HepG2 (cell line): ENCODE measurements at regions not wholly inside any gene's neighbourhood (a gene's known extent, or its start where the extent isn't known, plus 50 kb on each side); places are given as distances from the start of the nearest gene placed in this dataset.
A peak's percentile ranks its signal among the peaks of the same experiment; 100 is the strongest.

ENCODE experiments used
- ATAC-seq: fragments of 200-7000 bp; cut with Tn5 transposase; 3 replicates; pipeline ENCODE4 v1.9.1; 2020; ENCODE audit warnings: mild to moderate bottlenecking, moderate library complexity
- BruUV-seq: library from RNA; stranded (reverse); fragments of 400-500 nt; replicated peaks from 2 replicates; lab custom pipeline; 2021; lab: Mats Ljungman, UMichigan
- CTCF ChIA-PET: fragments of 300-600 bp; formaldehyde crosslinking; extraction: SDS; loops from one replicate; lab custom pipeline; 2021; ENCODE audit warnings: low total read pairs, inconsistent platforms, low intra/inter-chr PET ratio; lab: Yijun Ruan, JAX
- POLR2A ChIA-PET: fragments of 350-600 bp; sonication (Branson Sonifier 250); formaldehyde crosslinking; loops from one replicate; lab custom pipeline; 2020; ENCODE audit warnings: antibody characterized with exemption, inconsistent platforms; lab: Yijun Ruan, JAX
- DNase-seq: peaks from one replicate; pipeline ENCODE4 v3.0.0-alpha.2; 2015; ENCODE audit warnings: low spot score
- FAIRE-seq: peaks from 3 replicates; lab custom pipeline; 2011; peaks lifted over from hg19 to GRCh38; lab: Jason Lieb, UNC
- H2AFZ ChIP-seq: one replicate; pipeline ENCODE4 v1.6.1; 2011; ENCODE audit warnings: low read length, inconsistent platforms
- H3K27ac ChIP-seq: fragments of 300-600 bp; 3 replicates; pipeline ENCODE4 v1.8.0; 2011; ENCODE audit warnings: mixed run types, mild to moderate bottlenecking, mixed read lengths, low read length, inconsistent platforms; ENCODE audit not compliant: insufficient read depth; ENCODE audit errors: extremely low read length
- H3K27me3 ChIP-seq, 2 experiments: fragments of 200-600 bp in 1 of 2; 2 replicates in 1 of 2; 3 replicates in 1 of 2; pipeline versions ENCODE4 v1.6.0 to v1.8.0; 2011; ENCODE audit warnings: low read length in 2 of 2, mild to moderate bottlenecking in 2 of 2, moderate library complexity in 2 of 2, inconsistent platforms in 1 of 2; ENCODE audit not compliant: insufficient read depth in 2 of 2, control insufficient read depth in 1 of 2
- H3K36me3 ChIP-seq, 2 experiments: fragments of 200-600 bp in 1 of 2; replicated peaks in 1 of 2; 2 replicates in 1 of 2; 3 replicates in 1 of 2; pipeline versions ENCODE4 v1.5.1 to v1.8.0; 2011; ENCODE audit warnings: low read length in 2 of 2, inconsistent platforms in 1 of 2; ENCODE audit not compliant: insufficient read depth in 2 of 2, control insufficient read depth in 1 of 2
- H3K4me1 ChIP-seq: 2 replicates; pipeline ENCODE4 v1.5.1; 2012; ENCODE audit warnings: low read length, inconsistent platforms; ENCODE audit not compliant: insufficient read depth
- H3K4me2 ChIP-seq: 2 replicates; pipeline ENCODE4 v1.6.0; 2011; ENCODE audit warnings: low read depth, low read length, inconsistent platforms
- H3K4me3 ChIP-seq, 3 experiments: fragments of 200-600 bp in 1 of 3; sonication (generic), shearing (Covaris generic) in 1 of 3; replicated peaks in 1 of 3; 2 replicates each; pipeline ENCODE4 v1.5.1; 2011 to 2016; ENCODE audit warnings: low read length in 3 of 3, inconsistent platforms in 2 of 3, low read depth in 2 of 3, mild to moderate bottlenecking in 2 of 3, control low read depth in 1 of 3, mixed read lengths in 1 of 3; ENCODE audit not compliant: insufficient read depth in 1 of 3
- H3K79me2 ChIP-seq: one replicate; pipeline ENCODE4 v1.6.1; 2011; ENCODE audit warnings: low read length, inconsistent platforms; ENCODE audit not compliant: insufficient read depth
- H3K9ac ChIP-seq: 2 replicates; pipeline ENCODE4 v1.6.0; 2011; ENCODE audit warnings: mild to moderate bottlenecking, low read depth, low read length, inconsistent platforms; ENCODE audit not compliant: insufficient read depth
- H3K9me3 ChIP-seq: 2 replicates; pipeline ENCODE4 v1.5.1; 2012; ENCODE audit warnings: mild to moderate bottlenecking, low read length
- H4K20me1 ChIP-seq: 2 replicates; pipeline ENCODE4 v1.6.0; 2011; ENCODE audit warnings: inconsistent platforms, mild to moderate bottlenecking, low read length, moderate library complexity; ENCODE audit not compliant: insufficient read depth
- ATF7 ChIP-seq, 2 experiments: fragments of 450-650 bp in 1 of 2; sonication (generic) in 1 of 2; formaldehyde crosslinking in 1 of 2; IDR thresholded peaks; 2 replicates each; pipeline versions ENCODE4 v1.4.0 to v1.6.1; 2016 to 2020; ENCODE audit warnings: antibody characterized with exemption in 1 of 2, mild to moderate bottlenecking in 1 of 2, missing genetic modification reagents in 1 of 2
- CREB1 ChIP-seq, 2 experiments: fragments of 450-650 bp in 1 of 2; IDR thresholded peaks; 2 replicates each; pipeline ENCODE4 v1.6.1; 2016 to 2017; ENCODE audit warnings: control low read depth in 1 of 2, mild to moderate bottlenecking in 1 of 2, missing compliant biosample characterization in 1 of 2, missing genetic modification characterization in 1 of 2
- ERF ChIP-seq: IDR thresholded peaks from 2 replicates; pipeline ENCODE4 v1.6.1; 2018; ENCODE audit warnings: missing biosample characterization, missing genetic modification reagents
- HNRNPH1 ChIP-seq: fragments of 200-400 bp; formaldehyde crosslinking; optimal IDR thresholded peaks from 2 replicates; pipeline ENCODE3; 2017; ENCODE audit warnings: mild to moderate bottlenecking, low read depth, low read length
- MAFF ChIP-seq: IDR thresholded peaks from 2 replicates; pipeline ENCODE4 v1.6.1; 2011; ENCODE audit warnings: low read depth, low read length, improper control_type of control experiment
- MAFK ChIP-seq, 2 experiments: IDR thresholded peaks in 1 of 2; conservative IDR thresholded peaks in 1 of 2; 2 replicates each; pipeline ENCODE4 v1.6.1; 2011; ENCODE audit warnings: improper control_type of control experiment in 2 of 2, low read length in 2 of 2
- STAT5B ChIP-seq: sonication (generic); formaldehyde crosslinking; IDR thresholded peaks from 2 replicates; pipeline ENCODE4 v1.4.0; 2020; ENCODE audit warnings: missing genetic modification reagents
- WGBS: methylation state at CpG from one replicate; pipeline ENCODE4 v1.1.6; 2017; ENCODE audit warnings: low lambda C conversion rate; 5-methylcytosine and 5-hydroxymethylcytosine counted together
- in situ Hi-C: cut with HindIII; loops from 2 replicates; pipeline ENCODE4 v1.10.0; 2017; ENCODE audit warnings: low pct_unique_long_range_greater_than_20kb; ENCODE audit not compliant: extremely low pct_ligation_motif_present
- intact Hi-C: fragments of 100-400 bp; cut with micrococcal nuclease; formaldehyde crosslinking; loops from one replicate; pipeline ENCODE4 v1.10.0; 2022; ENCODE audit not compliant: unreplicated experiment
- TF ChIP-seq, protein P1 (sequence below): sonication (generic); formaldehyde crosslinking; IDR thresholded peaks from 2 replicates; pipeline ENCODE4 v1.4.0; 2020; ENCODE audit warnings: low read depth, mild to moderate bottlenecking, missing genetic modification reagents

DNA sequence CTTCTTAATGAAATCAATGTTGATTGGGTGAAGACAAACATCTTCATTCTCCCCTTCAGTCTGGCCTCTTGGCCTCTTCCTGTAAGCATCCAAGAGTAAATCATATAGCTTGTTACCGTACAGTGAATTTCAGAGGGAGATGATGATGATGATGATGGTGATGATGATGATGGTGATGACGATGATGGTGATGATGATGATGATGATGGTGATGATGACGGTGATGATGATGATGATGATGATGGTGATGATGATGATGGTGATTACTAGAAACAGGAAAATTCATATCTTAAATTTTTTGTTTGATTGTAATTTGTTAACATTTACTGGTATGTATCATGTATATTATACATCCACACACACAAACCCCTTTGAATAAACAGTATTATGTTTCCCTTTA lies 256.1 kb upstream of the PLSCR5 start:
- CTCF ChIA-PET = no interaction called here
- H3K79me2 ChIP-seq = no peaks in the 10 kb centered on the region
- no peak overlapping the region for H3K9ac ChIP-seq
- H3K27ac ChIP-seq = no peak overlapping the region
- H3K4me3 ChIP-seq = no peak overlapping the region
- no peak overlapping the region for H3K4me2 ChIP-seq
- 4% methylated on average over 3 of the region's 3 CpGs for WGBS
- FAIRE-seq = no peak
- no peak for ATAC-seq
- intact Hi-C loops = no loop called here
- H3K27me3 ChIP-seq = no peaks in the 10 kb centered on the region
- no peaks in the 10 kb centered on the region for H3K36me3 ChIP-seq
- H2AFZ ChIP-seq = no peak overlapping the region
- H3K9me3 ChIP-seq = no peaks in the 10 kb centered on the region
- TF ChIP-seq ERF (CRISPR knock-in tag) = no peak
- TF ChIP-seq ATF7 (IDR thresholded peaks at IDR 0.05) = 0 out of 2 replicates have a peak, but pooled peaks have one; percentile 9
- TF ChIP-seq ATF7 (CRISPR knock-in tag; IDR thresholded peaks at IDR 0.05) = no peak
- TF ChIP-seq CREB1 (IDR thresholded peaks at IDR 0.05) = peak; percentile 98
- no peak for TF ChIP-seq CREB1 (CRISPR knock-in tag; IDR thresholded peaks at IDR 0.05)
- TF ChIP-seq, protein P1, sequence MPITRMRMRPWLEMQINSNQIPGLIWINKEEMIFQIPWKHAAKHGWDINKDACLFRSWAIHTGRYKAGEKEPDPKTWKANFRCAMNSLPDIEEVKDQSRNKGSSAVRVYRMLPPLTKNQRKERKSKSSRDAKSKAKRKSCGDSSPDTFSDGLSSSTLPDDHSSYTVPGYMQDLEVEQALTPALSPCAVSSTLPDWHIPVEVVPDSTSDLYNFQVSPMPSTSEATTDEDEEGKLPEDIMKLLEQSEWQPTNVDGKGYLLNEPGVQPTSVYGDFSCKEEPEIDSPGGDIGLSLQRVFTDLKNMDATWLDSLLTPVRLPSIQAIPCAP (CRISPR knock-in tag) = no peak
- no TSS peak for BruUV-seq
- POLR2A ChIA-PET = no interaction called here
- no peaks in the 10 kb centered on the region for H4K20me1 ChIP-seq
- no peak for DNase-seq
- in situ Hi-C loops = no loop called here
- no peaks in the 10 kb centered on the region for H3K4me1 ChIP-seq

DNA sequence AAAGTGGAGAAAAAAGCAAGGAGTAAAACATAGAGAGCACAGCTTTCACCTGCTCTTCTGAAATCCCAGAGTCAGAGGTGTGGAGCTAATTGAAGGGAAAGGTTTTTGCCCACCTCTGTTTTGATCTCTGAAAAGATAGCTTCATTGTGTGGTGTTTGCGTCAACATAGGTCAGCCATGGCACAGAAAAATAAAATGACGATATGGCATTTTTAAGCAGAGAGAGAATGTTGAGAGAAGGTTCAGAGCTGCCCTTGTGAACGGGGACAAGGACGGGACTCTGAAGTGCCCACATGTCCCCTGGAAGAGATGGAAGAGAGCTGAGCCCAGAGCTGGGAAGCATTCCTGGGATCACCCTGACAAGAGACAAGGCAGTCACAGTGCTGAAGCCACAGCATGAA lies 249.4 kb upstream of the PLSCR5 start:
- H2AFZ ChIP-seq = no peak overlapping the region
- no peak overlapping the region for H3K4me2 ChIP-seq
- no peak for TF ChIP-seq STAT5B (CRISPR knock-in tag)
- TF ChIP-seq MAFF = peak; percentile 73
- peak; percentile 65 to 80 for TF ChIP-seq MAFK (conservative IDR thresholded peaks at IDR 0.05 in 1 of 2, IDR thresholded peaks at IDR 0.05 in 1 of 2; ENCODE audit: low read length in 2 of 2)
- TF ChIP-seq HNRNPH1 = no peak
- no peaks in the 10 kb centered on the region for H4K20me1 ChIP-seq
- no TSS peak for BruUV-seq
- 17% methylated on average over 4 of the region's 4 CpGs for WGBS
- H3K79me2 ChIP-seq = no peaks in the 10 kb centered on the region
- ChIA-PET POLR2A (no interaction called here), CTCF (no interaction called here)
- DNase-seq (no peak), ATAC-seq (no peak), FAIRE-seq (no peak)
- H3K9me3 ChIP-seq = no peaks in the 10 kb centered on the region
- H3K4me3 ChIP-seq = no peak overlapping the region
- H3K36me3 ChIP-seq = no peaks in the 10 kb centered on the region
- H3K4me1 ChIP-seq = no peaks in the 10 kb centered on the region
- intact Hi-C loops (no loop called here), in situ Hi-C loops (no loop called here)
- H3K27me3 ChIP-seq = no peaks in the 10 kb centered on the region
- no peak overlapping the region for H3K27ac ChIP-seq
- H3K9ac ChIP-seq = no peak overlapping the region
